ENCODE measurements at regions not wholly inside any gene's neighbourhood (a gene's known extent, or its start where the extent isn't known, plus 50 kb on each side); places are given as distances from the start of the nearest gene placed in this dataset.

- Histone ChIP-seq H3K4me1 (ENCODE audit: insufficient read depth, low read length) (no peaks in the 10 kb centered on the region), H3K4me3 (ENCODE audit: low read depth in 1 of 2, low read length in 2 of 2) (no peak overlapping the region), H3K79me2 (ENCODE audit: insufficient read depth, low read length) (no peaks in the 10 kb centered on the region), H4K20me1 (ENCODE audit: insufficient read depth, low read length) (no peaks in the 10 kb centered on the region), H3K27ac (ENCODE audit: low read length) (no peak overlapping the region), H2AFZ (ENCODE audit: low read depth, low read length) (no peak overlapping the region), H3K9ac (ENCODE audit: low read depth, low read length) (no peak overlapping the region), H3K27me3 (ENCODE audit: insufficient read depth, low read length, poor library complexity) (no peaks in the 10 kb centered on the region), H3K4me2 (ENCODE audit: insufficient read depth, low read length) (no peak overlapping the region), H3K9me3 (ENCODE audit: insufficient read depth, low read length, severe bottlenecking) (no peaks in the 10 kb centered on the region), H3K36me3 (ENCODE audit: insufficient read depth, low read length) (no peaks in the 10 kb centered on the region)
- DNase-seq: no peak
- TF ChIP-seq CTCF (IDR thresholded peaks at IDR 0.05; ENCODE audit: borderline replicate concordance, extremely low read depth, low read length, poor library complexity, severe bottlenecking): no peak
- TF ChIP-seq EZH2 (IDR thresholded peaks at IDR 0.05; ENCODE audit: borderline replicate concordance, low read depth, low read length, severe bottlenecking): no peak
- no peak for ATAC-seq (ENCODE audit: insufficient read depth, low read depth)
Observed at GRCh38 chr3:105953831-105954230, 85.0 kb upstream of the CBLB start.

- no peaks in the 10 kb centered on the region for H3K79me2 ChIP-seq (ENCODE audit: insufficient read depth, low read length)
- H3K9me3 ChIP-seq (ENCODE audit: insufficient read depth, low read length, severe bottlenecking): no peaks in the 10 kb centered on the region
- no peak overlapping the region for H3K27ac ChIP-seq (ENCODE audit: low read length)
- H3K4me2 ChIP-seq (ENCODE audit: insufficient read depth, low read length): no peak overlapping the region
- no peaks in the 10 kb centered on the region for H3K4me1 ChIP-seq (ENCODE audit: insufficient read depth, low read length)
- no peak overlapping the region for H2AFZ ChIP-seq (ENCODE audit: low read depth, low read length)
- ATAC-seq (ENCODE audit: insufficient read depth, low read depth) (no peak), DNase-seq (no peak)
- H3K27me3 ChIP-seq (ENCODE audit: insufficient read depth, low read length, poor library complexity): no peaks in the 10 kb centered on the region
- no peak overlapping the region for H3K9ac ChIP-seq (ENCODE audit: low read depth, low read length)
- TF ChIP-seq CTCF (IDR thresholded peaks at IDR 0.05; ENCODE audit: borderline replicate concordance, extremely low read depth, low read length, poor library complexity, severe bottlenecking) (no peak), EZH2 (IDR thresholded peaks at IDR 0.05; ENCODE audit: borderline replicate concordance, low read depth, low read length, severe bottlenecking) (no peak)
- no peaks in the 10 kb centered on the region for H4K20me1 ChIP-seq (ENCODE audit: insufficient read depth, low read length)
- no peaks in the 10 kb centered on the region for H3K36me3 ChIP-seq (ENCODE audit: insufficient read depth, low read length)
- H3K4me3 ChIP-seq (ENCODE audit: low read depth in 1 of 2, low read length in 2 of 2): no peak overlapping the region
Observed at GRCh38 chr3:105956306-105956705, 87.5 kb upstream of the CBLB start.

GRCh38 chr3:105957722-105958121, 88.9 kb upstream of the CBLB start:
- ATAC-seq (ENCODE audit: insufficient read depth, low read depth): no peak
- TF ChIP-seq CTCF (IDR thresholded peaks at IDR 0.05; ENCODE audit: borderline replicate concordance, extremely low read depth, low read length, poor library complexity, severe bottlenecking) (no peak), EZH2 (IDR thresholded peaks at IDR 0.05; ENCODE audit: borderline replicate concordance, low read depth, low read length, severe bottlenecking) (no peak)
- no peak overlapping the region for H3K4me2 ChIP-seq (ENCODE audit: insufficient read depth, low read length)

More at GRCh38 chr3:105957722-105958121, 88.9 kb upstream of the CBLB start:
- no peaks in the 10 kb centered on the region for H3K36me3 ChIP-seq (ENCODE audit: insufficient read depth, low read length)
- H3K9ac ChIP-seq (ENCODE audit: low read depth, low read length): no peak overlapping the region
- H3K4me1 ChIP-seq (ENCODE audit: insufficient read depth, low read length): no peaks in the 10 kb centered on the region
- no peak for DNase-seq
- H3K27me3 ChIP-seq (ENCODE audit: insufficient read depth, low read length, poor library complexity): no peaks in the 10 kb centered on the region
- H3K79me2 ChIP-seq (ENCODE audit: insufficient read depth, low read length): no peaks in the 10 kb centered on the region
- no peak overlapping the region for H3K27ac ChIP-seq (ENCODE audit: low read length)
- H3K9me3 ChIP-seq (ENCODE audit: insufficient read depth, low read length, severe bottlenecking): no peaks in the 10 kb centered on the region
- no peaks in the 10 kb centered on the region for H4K20me1 ChIP-seq (ENCODE audit: insufficient read depth, low read length)
- H2AFZ ChIP-seq (ENCODE audit: low read depth, low read length): no peak overlapping the region
- no peak overlapping the region for H3K4me3 ChIP-seq (ENCODE audit: low read depth in 1 of 2, low read length in 2 of 2)
